CD14-positive monocyte (primary cell): ENCODE measurements at regions not wholly inside any gene's neighbourhood (a gene's known extent, or its start where the extent isn't known, plus 50 kb on each side); places are given as distances from the start of the nearest gene placed in this dataset.
A peak's percentile ranks its signal among the peaks of the same experiment; 100 is the strongest.

Experiments used
- DNase-seq, 3 donors: peaks; one replicate each; pipeline ENCODE4 v3.0.0-alpha.2; 2011 to 2022
- H2AFZ ChIP-seq: 2 replicates; pipeline ENCODE4 v1.6.0; 2012; ENCODE audit warnings: mild to moderate bottlenecking, low read depth, low read length, inconsistent platforms; ENCODE audit not compliant: insufficient read depth, poor library complexity, severe bottlenecking
- H3K27ac ChIP-seq, 2 donors: 1 replicate in 1 of 2; 2 replicates in 1 of 2; pipeline ENCODE4 v1.5.1; 2012 to 2013; ENCODE audit warnings: low read length in 2 of 2, control low read depth in 1 of 2, inconsistent platforms in 1 of 2, low read depth in 1 of 2, mild to moderate bottlenecking in 1 of 2
- H3K27me3 ChIP-seq, 2 donors: one replicate each; pipeline versions ENCODE4 v1.6.0 to v1.6.1; 2011 to 2013; ENCODE audit warnings: low read length in 2 of 2; ENCODE audit not compliant: control insufficient read depth in 2 of 2, insufficient read depth in 2 of 2
- H3K36me3 ChIP-seq, 2 donors: replicated peaks in 1 of 2; 1 replicate in 1 of 2; 2 replicates in 1 of 2; pipeline versions ENCODE4 v1.5.1 to v1.6.1; 2012 to 2013; ENCODE audit warnings: low read length in 2 of 2, control low read depth in 1 of 2, inconsistent platforms in 1 of 2, mild to moderate bottlenecking in 1 of 2; ENCODE audit not compliant: insufficient read depth in 2 of 2, control insufficient read depth in 1 of 2
- H3K4me1 ChIP-seq, 2 donors: 1 replicate in 1 of 2; 2 replicates in 1 of 2; pipeline versions ENCODE4 v1.5.1 to v1.6.1; 2012 to 2013; ENCODE audit warnings: low read length in 2 of 2, control low read depth in 1 of 2, inconsistent platforms in 1 of 2, mild to moderate bottlenecking in 1 of 2, moderate library complexity in 1 of 2; ENCODE audit not compliant: insufficient read depth in 2 of 2, control insufficient read depth in 1 of 2
- H3K4me2 ChIP-seq: replicated peaks from 2 replicates; pipeline ENCODE3; 2012; ENCODE audit warnings: low read length, moderate library complexity, mild to moderate bottlenecking; ENCODE audit not compliant: poor library complexity, severe bottlenecking; ENCODE audit errors: extremely low read depth
- H3K4me3 ChIP-seq, 3 experiments: fragments of 200-600 bp in 1 of 3; sonication (generic) in 1 of 3; replicated peaks in 1 of 3; 1 replicate in 2 of 3; 2 replicates in 1 of 3; pipeline ENCODE4 v1.5.1; 2011 to 2013; ENCODE audit warnings: low read length in 3 of 3, mild to moderate bottlenecking in 3 of 3, control low read depth in 2 of 3, low read depth in 2 of 3, inconsistent platforms in 1 of 3, moderate library complexity in 1 of 3
- H3K79me2 ChIP-seq: 2 replicates; pipeline ENCODE4 v1.6.0; 2012; ENCODE audit warnings: mild to moderate bottlenecking, control low read depth, inconsistent platforms, low read length, moderate library complexity; ENCODE audit not compliant: insufficient read depth
- H3K9ac ChIP-seq: 2 replicates; pipeline ENCODE4 v1.6.0; 2017; ENCODE audit warnings: low read length, mild to moderate bottlenecking; ENCODE audit not compliant: insufficient read depth, poor library complexity, severe bottlenecking
- H3K9me3 ChIP-seq, 2 donors: replicated peaks in 1 of 2; 1 replicate in 1 of 2; 2 replicates in 1 of 2; pipeline versions ENCODE4 v1.5.1 to v1.6.1; 2012 to 2013; ENCODE audit warnings: low read length in 2 of 2, control low read depth in 1 of 2; ENCODE audit not compliant: control insufficient read depth in 1 of 2, insufficient read depth in 1 of 2
- H4K20me1 ChIP-seq: 2 replicates; pipeline ENCODE4 v1.6.0; 2012; ENCODE audit warnings: mild to moderate bottlenecking, low read length, control low read depth, moderate library complexity; ENCODE audit not compliant: insufficient read depth
- H3K27ac Mint-ChIP-seq, 7 donors: one replicate each; pipeline ENCODE4 v1.8.0; 2020; ENCODE audit warnings: mild to moderate bottlenecking in 7 of 7, mixed read lengths in 7 of 7, moderate library complexity in 6 of 7, inconsistent platforms in 2 of 7
- H3K27me3 Mint-ChIP-seq, 3 donors: one replicate each; pipeline ENCODE4 v1.8.0; 2021 to 2022; ENCODE audit warnings: low read depth in 3 of 3, mild to moderate bottlenecking in 3 of 3, mixed read lengths in 3 of 3, moderate library complexity in 3 of 3, inconsistent platforms in 1 of 3
- H3K36me3 Mint-ChIP-seq, 2 donors: one replicate each; pipeline ENCODE4 v1.8.0; 2020; ENCODE audit warnings: mixed read lengths in 2 of 2, inconsistent platforms in 1 of 2, mild to moderate bottlenecking in 1 of 2
- H3K4me1 Mint-ChIP-seq: one replicate; pipeline ENCODE4 v1.8.0; 2020; ENCODE audit warnings: mild to moderate bottlenecking, mixed read lengths
- H3K4me3 Mint-ChIP-seq, 2 donors: one replicate each; pipeline ENCODE4 v1.8.0; 2020; ENCODE audit warnings: mild to moderate bottlenecking in 2 of 2, mixed read lengths in 2 of 2, moderate library complexity in 1 of 2
- H3K9me3 Mint-ChIP-seq, 7 donors: one replicate each; pipeline ENCODE4 v1.8.0; 2020 to 2022; ENCODE audit warnings: mixed read lengths in 7 of 7, mild to moderate bottlenecking in 6 of 7, moderate library complexity in 6 of 7, inconsistent platforms in 2 of 7
- CTCF ChIP-seq: fragments of 200-600 bp; IDR thresholded peaks from one replicate; pipeline ENCODE4 v1.8.0; 2022; ENCODE audit warnings: antibody characterized with exemption, mild to moderate bottlenecking
- WGBS: methylation state at CpG from one replicate; pipeline ENCODE4 v1.1.5; 2013; ENCODE audit warnings: missing lambda C conversion rate; ENCODE audit not compliant: insufficient coverage; 5-methylcytosine and 5-hydroxymethylcytosine counted together
- intact Hi-C, 2 donors: fragments of 100-400 bp; cut with micrococcal nuclease; formaldehyde crosslinking; loops; one replicate each; pipeline versions ENCODE4 v1.15.0 to v1.15.1; 2023

GRCh38 chr10:20963721-20964595 lies 66.8 kb upstream of the NEBL start:
- Histone ChIP-seq H2AFZ (no peak overlapping the region), H3K36me3 (no peaks in the 10 kb centered on the region), H3K4me1 (no peaks in the 10 kb centered on the region), H3K4me2 (no peak overlapping the region), H3K9ac (no peak overlapping the region), H4K20me1 (no peaks in the 10 kb centered on the region), H3K4me3 (no peak overlapping the region), H3K9me3 (no peaks in the 10 kb centered on the region), H3K27ac (no peak overlapping the region), H3K79me2 (no peaks in the 10 kb centered on the region), H3K27me3 (no peaks in the 10 kb centered on the region)
- intact Hi-C loops, result no loop called here
- Mint-ChIP-seq H3K4me1 (no peaks in the 10 kb centered on the region), H3K27me3 (peaks cover 1 to 2% (median 2%) of the 10 kb centered on the region in 3 donors), H3K4me3 (no peak overlapping the region), H3K36me3 (no peaks in the 10 kb centered on the region), H3K27ac (no peak overlapping the region), H3K9me3 (peaks cover 0 to 6% (median 2%) of the 10 kb centered on the region in 7 donors)
- no peak for DNase-seq
- WGBS, result no CpG with 5 or more reads among the region's 5 CpGs
- TF ChIP-seq CTCF, result no peak

- no peak for DNase-seq
- Mint-ChIP-seq H3K27ac (peak overlapping the region in 1 of 7 donors; percentile 32), H3K9me3 (peaks cover 0 to 6% (median 2%) of the 10 kb centered on the region in 7 donors), H3K4me1 (no peaks in the 10 kb centered on the region), H3K36me3 (no peaks in the 10 kb centered on the region), H3K27me3 (peaks cover 1 to 2% (median 2%) of the 10 kb centered on the region in 3 donors), H3K4me3 (no peak overlapping the region)
- no peak overlapping the region for H3K4me3 ChIP-seq
- TF ChIP-seq CTCF, result no peak
- no peak overlapping the region for H3K4me2 ChIP-seq
- H3K9me3 ChIP-seq, result no peaks in the 10 kb centered on the region
- H3K27me3 ChIP-seq, result no peaks in the 10 kb centered on the region
- H4K20me1 ChIP-seq, result no peaks in the 10 kb centered on the region
- intact Hi-C loops, result no loop called here
- H3K27ac ChIP-seq, result no peak overlapping the region
- no peaks in the 10 kb centered on the region for H3K36me3 ChIP-seq
- H2AFZ ChIP-seq, result no peak overlapping the region
- H3K4me1 ChIP-seq, result no peaks in the 10 kb centered on the region
- WGBS, result no CpG with 5 or more reads among the region's 3 CpGs
- no peaks in the 10 kb centered on the region for H3K79me2 ChIP-seq
- H3K9ac ChIP-seq, result no peak overlapping the region
Measured at GRCh38 chr10:20963056-20963455, 65.9 kb upstream of the NEBL start.
